HFFc6 (cell line): ENCODE measurements at regions not wholly inside any gene's neighbourhood (a gene's known extent, or its start where the extent isn't known, plus 50 kb on each side); places are given as distances from the start of the nearest gene placed in this dataset.

ENCODE experiments used
- DNase-seq: peaks from one replicate; pipeline ENCODE4 v3.0.0-alpha.2; 2018
- H3K27ac Mint-ChIP-seq: 2 replicates; pipeline ENCODE4 v1.8.0; 2020; ENCODE audit warnings: mild to moderate bottlenecking, mixed read lengths
- H3K27me3 Mint-ChIP-seq: 2 replicates; pipeline ENCODE4 v1.8.0; 2021; ENCODE audit warnings: mild to moderate bottlenecking, moderate library complexity, mixed read lengths; ENCODE audit not compliant: insufficient read depth
- H3K36me3 Mint-ChIP-seq: 2 replicates; pipeline ENCODE4 v1.8.0; 2021; ENCODE audit warnings: low read depth, mixed read lengths
- H3K4me1 Mint-ChIP-seq: 2 replicates; pipeline ENCODE4 v1.8.0; 2020; ENCODE audit warnings: low read depth, mixed read lengths
- H3K4me3 Mint-ChIP-seq: 2 replicates; pipeline ENCODE4 v1.8.0; 2020; ENCODE audit warnings: mild to moderate bottlenecking, moderate library complexity, mixed read lengths
- H3K9me3 Mint-ChIP-seq: 2 replicates; pipeline ENCODE4 v1.8.0; 2020; ENCODE audit warnings: mild to moderate bottlenecking, mixed read lengths
- CTCF ChIP-seq: fragments of 200-600 bp; sonication (generic); IDR thresholded peaks from 2 replicates; pipeline ENCODE4 v1.5.0; 2021; ENCODE audit warnings: antibody characterized with exemption, mild to moderate bottlenecking

- Mint-ChIP-seq H3K27ac (no peak overlapping the region), H3K36me3 (no peaks in the 10 kb centered on the region)
- TF ChIP-seq CTCF = no peak
These were observed 133.7 kb downstream of the SLC28A3 start for GRCh38 chr9:84206801-84207370.

GRCh38 chr9:84207491-84207951 lies 133.0 kb downstream of the SLC28A3 start:
- H3K36me3 Mint-ChIP-seq = no peaks in the 10 kb centered on the region
- H3K27me3 Mint-ChIP-seq = peaks cover 4% of the 10 kb centered on the region; the same call in 1 of the 2 replicates
- H3K27ac Mint-ChIP-seq = no peak overlapping the region
- H3K4me3 Mint-ChIP-seq = peak overlapping the region; percentile 38
- no peak for DNase-seq
- H3K4me1 Mint-ChIP-seq = peaks cover 5% of the 10 kb centered on the region; the same call in 1 of the 2 replicates
- no peaks in the 10 kb centered on the region for H3K9me3 Mint-ChIP-seq
- TF ChIP-seq CTCF = no peak

More at GRCh38 chr9:84206801-84207370, 133.7 kb downstream of the SLC28A3 start:
- DNase-seq = no peak
- Mint-ChIP-seq H3K9me3 (no peaks in the 10 kb centered on the region), H3K4me1 (peaks cover 5% of the 10 kb centered on the region; the same call in 1 of the 2 replicates), H3K27me3 (peaks cover 4% of the 10 kb centered on the region; the same call in 1 of the 2 replicates), H3K4me3 (no peak overlapping the region; the same call in 1 of the 2 replicates)

- no peak for TF ChIP-seq CTCF
- Mint-ChIP-seq H3K27me3 (peaks cover 13% of the 10 kb centered on the region), H3K27ac (no peak overlapping the region), H3K9me3 (no peaks in the 10 kb centered on the region), H3K4me1 (peaks cover 5% of the 10 kb centered on the region; the same call in 1 of the 2 replicates), H3K36me3 (no peaks in the 10 kb centered on the region), H3K4me3 (no peak overlapping the region)
- DNase-seq = no peak
These were observed 128.3 kb downstream of the SLC28A3 start for GRCh38 chr9:84212246-84212645.

- no peaks in the 10 kb centered on the region for H3K9me3 Mint-ChIP-seq
- no peak for DNase-seq
These were observed 127.6 kb downstream of the SLC28A3 start for GRCh38 chr9:84212982-84213381.

GRCh38 chr9:84216151-84216550 lies 124.4 kb downstream of the SLC28A3 start:
- no peak for TF ChIP-seq CTCF
- H3K4me3 Mint-ChIP-seq = no peak overlapping the region
- H3K36me3 Mint-ChIP-seq = no peaks in the 10 kb centered on the region
- peak; percentile 15 for DNase-seq
- H3K9me3 Mint-ChIP-seq = no peaks in the 10 kb centered on the region
- H3K27ac Mint-ChIP-seq = no peak overlapping the region
- H3K27me3 Mint-ChIP-seq = peaks cover 21% of the 10 kb centered on the region
- no peaks in the 10 kb centered on the region for H3K4me1 Mint-ChIP-seq

More at GRCh38 chr9:84212982-84213381, 127.6 kb downstream of the SLC28A3 start:
- Mint-ChIP-seq H3K4me3 (no peak overlapping the region), H3K27me3 (peaks cover 17% of the 10 kb centered on the region), H3K27ac (no peak overlapping the region), H3K4me1 (no peaks in the 10 kb centered on the region), H3K36me3 (no peaks in the 10 kb centered on the region)
- TF ChIP-seq CTCF = no peak
